ENCODE measurements at regions not wholly inside any gene's neighbourhood (a gene's known extent, or its start where the extent isn't known, plus 50 kb on each side); places are given as distances from the start of the nearest gene placed in this dataset.

GRCh38 chr1:221994274-221994698 lies 252.4 kb upstream of the DUSP10 start:
- peak; percentile 35 for DNase-seq (ENCODE audit: low read depth)
- H3K4me3 ChIP-seq (ENCODE audit: low read depth, low read length), result no peak overlapping the region
- TF ChIP-seq CTCF (IDR thresholded peaks at IDR 0.05; ENCODE audit: low read depth, low read length, missing control alignments), result no peak

GRCh38 chr1:221993444-221993948 lies 251.6 kb upstream of the DUSP10 start:
- no peak for TF ChIP-seq CTCF (IDR thresholded peaks at IDR 0.05; ENCODE audit: low read depth, low read length, missing control alignments)
- no peak for DNase-seq (ENCODE audit: low read depth)
- no peak overlapping the region for H3K4me3 ChIP-seq (ENCODE audit: low read depth, low read length)

- no peak for TF ChIP-seq CTCF (IDR thresholded peaks at IDR 0.05; ENCODE audit: low read depth, low read length, missing control alignments)
- no peak overlapping the region for H3K4me3 ChIP-seq (ENCODE audit: low read depth, low read length)
- DNase-seq (ENCODE audit: low read depth), result no peak
These were observed 250.5 kb upstream of the DUSP10 start for GRCh38 chr1:221992427-221992826.

GRCh38 chr1:221991221-221991620 lies 249.3 kb upstream of the DUSP10 start:
- H3K4me3 ChIP-seq (ENCODE audit: low read depth, low read length), result no peak overlapping the region
- no peak for DNase-seq (ENCODE audit: low read depth)
- TF ChIP-seq CTCF (IDR thresholded peaks at IDR 0.05; ENCODE audit: low read depth, low read length, missing control alignments), result no peak

DNA sequence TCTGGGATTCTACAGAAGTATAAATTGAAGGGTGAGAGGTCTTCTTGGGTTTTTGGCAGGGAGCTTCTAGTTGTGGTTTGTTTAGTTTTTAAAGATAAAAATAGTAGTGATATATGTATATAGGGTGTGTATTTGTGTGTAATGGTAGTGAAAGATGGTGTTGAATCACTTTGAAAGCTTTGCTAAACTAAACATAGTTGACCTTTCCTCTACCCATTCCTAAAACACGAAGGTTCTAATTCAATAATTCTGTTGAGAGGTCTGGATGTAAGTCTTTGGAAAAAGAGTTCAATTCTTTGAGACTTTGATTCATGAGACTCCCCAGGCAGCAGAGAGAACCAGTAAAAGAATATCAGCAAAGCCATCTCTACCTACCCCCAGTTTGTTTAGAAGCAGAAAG lies 247.9 kb upstream of the DUSP10 start:
- TF ChIP-seq CTCF (IDR thresholded peaks at IDR 0.05; ENCODE audit: low read depth, low read length, missing control alignments), result no peak
- DNase-seq (ENCODE audit: low read depth), result no peak
- H3K4me3 ChIP-seq (ENCODE audit: low read depth, low read length), result no peak overlapping the region

DNA sequence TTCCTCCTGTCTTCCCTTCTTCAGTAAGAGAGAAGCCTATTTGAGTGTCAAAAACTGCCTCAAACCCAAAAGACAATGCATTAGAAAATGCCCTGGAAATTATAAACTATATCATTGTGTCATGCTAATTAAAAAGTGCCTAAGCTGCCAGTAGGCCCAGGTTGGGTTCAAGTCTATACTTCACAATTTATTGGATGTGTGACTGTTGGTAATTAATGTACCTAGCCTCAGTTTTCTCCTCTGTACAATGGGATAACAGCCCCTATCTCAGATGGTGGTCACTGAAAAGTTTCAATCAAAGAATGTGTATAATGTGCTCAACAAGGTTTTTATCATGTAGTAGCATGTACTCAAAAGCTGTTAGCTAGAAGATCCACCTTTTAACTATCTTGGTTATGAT lies 246.9 kb upstream of the DUSP10 start:
- H3K4me3 ChIP-seq (ENCODE audit: low read depth, low read length), result no peak overlapping the region
- DNase-seq (ENCODE audit: low read depth), result no peak
- no peak for TF ChIP-seq CTCF (IDR thresholded peaks at IDR 0.05; ENCODE audit: low read depth, low read length, missing control alignments)

DNA sequence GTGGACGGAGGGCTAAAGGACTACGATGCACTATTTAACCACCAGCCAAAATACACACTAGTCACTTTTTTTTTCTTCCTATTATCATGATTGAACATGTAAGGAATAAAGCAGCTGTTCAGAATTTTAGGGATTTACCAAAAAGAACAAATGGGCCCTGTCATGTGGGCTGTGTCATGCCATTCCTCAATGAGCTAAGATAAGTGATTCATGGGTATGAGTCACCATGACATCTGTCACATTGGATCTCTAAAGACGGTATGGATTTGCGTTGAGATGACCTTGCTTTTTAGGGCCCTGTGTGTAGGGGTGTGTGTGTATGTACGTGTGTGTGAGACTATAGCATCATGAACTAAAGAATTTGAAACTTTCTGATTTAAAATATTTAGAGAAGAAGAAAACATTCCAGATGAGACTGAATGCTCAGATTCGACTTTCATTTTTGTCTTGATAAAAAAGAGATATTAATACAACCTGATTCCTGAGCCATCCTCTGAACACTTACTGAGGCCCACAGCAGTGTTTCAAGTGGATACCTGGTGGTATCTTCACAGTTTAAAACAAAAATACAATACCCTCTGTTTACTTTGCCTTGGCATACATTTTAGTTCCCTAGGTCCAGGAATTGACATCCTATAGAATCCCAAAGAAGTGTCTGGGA lies 246.1 kb upstream of the DUSP10 start:
- H3K4me3 ChIP-seq (ENCODE audit: low read depth, low read length), result no peak overlapping the region
- no peak for TF ChIP-seq CTCF (IDR thresholded peaks at IDR 0.05; ENCODE audit: low read depth, low read length, missing control alignments)
- no peak for DNase-seq (ENCODE audit: low read depth)

Data from GM12864 (cell line).